Progenitor cell of endocrine pancreas (in vitro differentiated cells): ENCODE measurements at regions not wholly inside any gene's neighbourhood (a gene's known extent, or its start where the extent isn't known, plus 50 kb on each side); places are given as distances from the start of the nearest gene placed in this dataset.

Source experiments
- DNase-seq: peaks from one replicate; pipeline ENCODE4 v3.0.0; 2021; ENCODE audit warnings: low spot score; ENCODE audit not compliant: unreplicated experiment
- H3K27ac Mint-ChIP-seq: 2 replicates; pipeline ENCODE4 v1.8.0; 2021; ENCODE audit warnings: mild to moderate bottlenecking, moderate library complexity, mixed read lengths
- H3K27me3 Mint-ChIP-seq: 2 replicates; pipeline ENCODE4 v1.8.0; 2021; ENCODE audit warnings: mixed read lengths
- H3K36me3 Mint-ChIP-seq: 2 replicates; pipeline ENCODE4 v1.8.0; 2022; ENCODE audit warnings: mixed read lengths; ENCODE audit not compliant: insufficient read depth
- H3K4me1 Mint-ChIP-seq: 2 replicates; pipeline ENCODE4 v1.8.0; 2021; ENCODE audit warnings: low read depth, mixed read lengths
- H3K4me3 Mint-ChIP-seq: 2 replicates; pipeline ENCODE4 v1.8.0; 2021; ENCODE audit warnings: low read depth, mild to moderate bottlenecking, moderate library complexity, mixed read lengths
- H3K9me3 Mint-ChIP-seq: 2 replicates; pipeline ENCODE4 v1.8.0; 2021; ENCODE audit warnings: low read depth, mixed read lengths
- TF ChIP-seq, protein P1 (sequence below): fragments of 200-600 bp; sonication (generic); IDR thresholded peaks from one replicate; pipeline ENCODE4 v1.5.0; 2021; ENCODE audit warnings: antibody characterized with exemption, mild to moderate bottlenecking; ENCODE audit not compliant: unreplicated experiment

DNA sequence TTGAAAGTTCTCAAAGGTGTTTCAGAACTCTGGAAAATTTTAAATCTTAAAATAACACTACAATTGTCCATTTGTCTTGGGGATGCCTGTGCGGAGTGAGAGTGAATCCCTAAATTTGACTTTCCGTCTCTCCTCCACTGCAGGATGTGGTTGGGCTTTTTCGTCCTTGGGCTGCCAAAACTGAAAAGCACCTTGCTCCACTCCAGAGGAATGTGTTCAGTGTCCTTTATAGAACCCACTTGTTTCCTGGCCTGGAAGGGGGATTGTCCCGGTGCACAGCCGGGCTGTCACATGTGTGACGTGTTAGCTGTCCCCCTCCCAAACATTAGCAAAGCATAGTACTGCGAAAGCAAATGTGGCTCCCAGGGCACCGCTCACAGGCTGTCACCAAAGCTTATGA lies 69.6 kb upstream of the ATP10A start:
- H3K27me3 Mint-ChIP-seq: peaks cover 19% of the 10 kb centered on the region
- H3K27ac Mint-ChIP-seq: no peak overlapping the region
- H3K4me1 Mint-ChIP-seq: peaks cover 3% of the 10 kb centered on the region
- peaks cover 8% of the 10 kb centered on the region for H3K9me3 Mint-ChIP-seq
- no peaks in the 10 kb centered on the region for H3K36me3 Mint-ChIP-seq
- DNase-seq: no peak
- no peak overlapping the region for H3K4me3 Mint-ChIP-seq
- TF ChIP-seq, protein P1, sequence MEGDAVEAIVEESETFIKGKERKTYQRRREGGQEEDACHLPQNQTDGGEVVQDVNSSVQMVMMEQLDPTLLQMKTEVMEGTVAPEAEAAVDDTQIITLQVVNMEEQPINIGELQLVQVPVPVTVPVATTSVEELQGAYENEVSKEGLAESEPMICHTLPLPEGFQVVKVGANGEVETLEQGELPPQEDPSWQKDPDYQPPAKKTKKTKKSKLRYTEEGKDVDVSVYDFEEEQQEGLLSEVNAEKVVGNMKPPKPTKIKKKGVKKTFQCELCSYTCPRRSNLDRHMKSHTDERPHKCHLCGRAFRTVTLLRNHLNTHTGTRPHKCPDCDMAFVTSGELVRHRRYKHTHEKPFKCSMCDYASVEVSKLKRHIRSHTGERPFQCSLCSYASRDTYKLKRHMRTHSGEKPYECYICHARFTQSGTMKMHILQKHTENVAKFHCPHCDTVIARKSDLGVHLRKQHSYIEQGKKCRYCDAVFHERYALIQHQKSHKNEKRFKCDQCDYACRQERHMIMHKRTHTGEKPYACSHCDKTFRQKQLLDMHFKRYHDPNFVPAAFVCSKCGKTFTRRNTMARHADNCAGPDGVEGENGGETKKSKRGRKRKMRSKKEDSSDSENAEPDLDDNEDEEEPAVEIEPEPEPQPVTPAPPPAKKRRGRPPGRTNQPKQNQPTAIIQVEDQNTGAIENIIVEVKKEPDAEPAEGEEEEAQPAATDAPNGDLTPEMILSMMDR: no peak

DNA sequence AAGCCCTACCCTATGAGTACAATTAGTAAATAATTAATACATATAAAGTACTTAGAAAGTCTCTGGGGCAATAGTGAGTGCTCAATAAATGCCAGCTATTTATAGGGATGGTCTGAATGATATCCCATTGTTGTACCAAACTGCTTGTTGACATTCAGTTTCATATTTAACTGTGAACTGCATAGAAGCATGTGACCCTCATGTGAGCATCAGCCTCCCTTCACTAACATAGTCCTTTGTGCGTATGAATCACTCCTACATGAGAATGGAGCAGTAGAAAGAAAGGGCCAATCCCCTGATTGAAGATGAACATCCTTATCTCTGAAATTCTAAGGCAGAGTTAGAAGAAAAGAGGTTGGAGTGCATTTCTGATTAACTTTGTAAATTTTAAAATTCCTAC lies 68.7 kb upstream of the ATP10A start:
- Mint-ChIP-seq H3K36me3 (no peaks in the 10 kb centered on the region), H3K4me1 (peaks cover 3% of the 10 kb centered on the region), H3K27ac (no peak overlapping the region), H3K9me3 (peaks cover 8% of the 10 kb centered on the region), H3K27me3 (peaks cover 19% of the 10 kb centered on the region), H3K4me3 (no peak overlapping the region)
- TF ChIP-seq, protein P1: no peak
- no peak for DNase-seq

DNA sequence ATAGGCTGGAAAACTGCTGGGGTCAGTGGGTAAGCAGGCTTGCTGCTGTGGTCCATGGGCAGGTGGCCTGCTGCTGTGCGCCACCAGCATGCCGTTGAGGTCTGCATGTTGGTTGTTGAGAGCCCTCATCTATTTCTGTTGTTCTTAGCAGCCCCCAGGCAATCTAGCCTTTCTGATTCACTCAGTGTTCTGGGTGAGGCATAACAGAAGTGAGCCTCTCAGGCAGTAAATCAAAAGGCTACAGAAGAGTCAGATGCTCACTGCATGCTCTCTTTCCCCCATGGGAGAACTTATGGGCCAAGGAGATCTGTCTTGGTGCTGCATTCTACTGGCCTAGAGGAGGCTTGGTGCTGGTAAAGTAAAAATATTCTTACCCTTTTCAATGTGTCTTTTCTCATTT lies 67.8 kb upstream of the ATP10A start:
- Mint-ChIP-seq H3K4me3 (no peak overlapping the region), H3K27ac (no peak overlapping the region), H3K36me3 (no peaks in the 10 kb centered on the region), H3K9me3 (peaks cover 8% of the 10 kb centered on the region), H3K27me3 (peaks cover 16% of the 10 kb centered on the region), H3K4me1 (peaks cover 3% of the 10 kb centered on the region)
- DNase-seq: no peak
- TF ChIP-seq, protein P1: no peak
